Naive thymus-derived CD4-positive, alpha-beta T cell (primary cell): ENCODE measurements at regions not wholly inside any gene's neighbourhood (a gene's known extent, or its start where the extent isn't known, plus 50 kb on each side); places are given as distances from the start of the nearest gene placed in this dataset.

ENCODE experiments used
- ATAC-seq: fragments of 150-1000 bp; cut with Tn5 transposase; 2 replicates; pipeline ENCODE4 v1.10.0; 2021; ENCODE audit warnings: mild to moderate bottlenecking, moderate library complexity
- CTCF ChIA-PET: fragments of 350-600 bp; sonication (Branson Sonifier 250); formaldehyde crosslinking; loops from one replicate; lab custom pipeline; 2021; ENCODE audit warnings: antibody characterized with exemption; lab: Charles Lee
- POLR2A ChIA-PET: fragments of 350-600 bp; sonication (Branson Sonifier 250); formaldehyde crosslinking; loops from one replicate; lab custom pipeline; 2021; ENCODE audit warnings: antibody characterized with exemption, inconsistent platforms; lab: Charles Lee
- DNase-seq, 9 donors: peaks; one replicate each; pipeline versions ENCODE4 v3.0.0 to v3.0.0-alpha.2; 2020 to 2022; ENCODE audit warnings: mixed read lengths in 1 of 9
- H3K27ac ChIP-seq: one replicate; pipeline ENCODE4 v1.7.0; 2013; ENCODE audit warnings: mild to moderate bottlenecking, low read depth, low read length, moderate library complexity
- H3K27me3 ChIP-seq, 2 donors: one replicate each; pipeline ENCODE4 v1.7.0; 2013; ENCODE audit warnings: low read length in 2 of 2, mild to moderate bottlenecking in 2 of 2, moderate library complexity in 2 of 2; ENCODE audit not compliant: control insufficient read depth in 2 of 2, insufficient read depth in 2 of 2
- H3K36me3 ChIP-seq, 3 experiments: 1 replicate in 2 of 3; 2 replicates in 1 of 3; pipeline ENCODE4 v1.7.0; 2013; ENCODE audit warnings: low read length in 3 of 3, mild to moderate bottlenecking in 3 of 3, moderate library complexity in 1 of 3; ENCODE audit not compliant: insufficient read depth in 3 of 3, control insufficient read depth in 2 of 3
- H3K4me1 ChIP-seq, 2 donors: one replicate each; pipeline ENCODE4 v1.7.0; 2013; ENCODE audit warnings: low read length in 2 of 2, mild to moderate bottlenecking in 2 of 2, moderate library complexity in 1 of 2; ENCODE audit not compliant: control insufficient read depth in 2 of 2, insufficient read depth in 2 of 2
- H3K4me3 ChIP-seq: 2 replicates; pipeline ENCODE4 v1.7.0; 2013; ENCODE audit warnings: mild to moderate bottlenecking, low read length
- H3K9me3 ChIP-seq, 3 experiments: 1 replicate in 2 of 3; 2 replicates in 1 of 3; pipeline ENCODE4 v1.7.0; 2013; ENCODE audit warnings: low read length in 3 of 3; ENCODE audit not compliant: control insufficient read depth in 2 of 3
- H3K27ac Mint-ChIP-seq, 9 donors: one replicate each; pipeline ENCODE4 v1.8.0; 2020 to 2022; ENCODE audit warnings: mixed read lengths in 9 of 9, mild to moderate bottlenecking in 8 of 9, moderate library complexity in 5 of 9, inconsistent platforms in 2 of 9
- H3K27me3 Mint-ChIP-seq, 5 donors: one replicate each; pipeline ENCODE4 v1.8.0; 2021 to 2022; ENCODE audit warnings: mixed read lengths in 5 of 5, mild to moderate bottlenecking in 1 of 5
- H3K36me3 Mint-ChIP-seq, 5 donors: one replicate each; pipeline ENCODE4 v1.8.0; 2020 to 2022; ENCODE audit warnings: mixed read lengths in 5 of 5, mild to moderate bottlenecking in 3 of 5, inconsistent platforms in 1 of 5
- H3K4me1 Mint-ChIP-seq, 7 donors: one replicate each; pipeline ENCODE4 v1.8.0; 2020 to 2022; ENCODE audit warnings: mixed read lengths in 7 of 7, mild to moderate bottlenecking in 3 of 7, inconsistent platforms in 1 of 7
- H3K4me3 Mint-ChIP-seq, 10 donors: one replicate each; pipeline ENCODE4 v1.8.0; 2020 to 2022; ENCODE audit warnings: mild to moderate bottlenecking in 10 of 10, mixed read lengths in 10 of 10, moderate library complexity in 6 of 10, inconsistent platforms in 2 of 10
- H3K9me3 Mint-ChIP-seq, 11 donors: one replicate each; pipeline ENCODE4 v1.8.0; 2020 to 2022; ENCODE audit warnings: mixed read lengths in 11 of 11, mild to moderate bottlenecking in 4 of 11, inconsistent platforms in 1 of 11, moderate library complexity in 1 of 11
- intact Hi-C, 2 donors: fragments of 100-400 bp; cut with micrococcal nuclease; formaldehyde crosslinking; loops; one replicate each; pipeline ENCODE4 v1.15.1; 2023

- no peak overlapping the region for H3K27ac ChIP-seq
- no peaks in the 10 kb centered on the region for H3K27me3 ChIP-seq
- H3K4me1 Mint-ChIP-seq = no peaks in the 10 kb centered on the region
- no peak for DNase-seq
- peaks cover 0 to 8% (median 0%) of the 10 kb centered on the region in 5 donors for H3K27me3 Mint-ChIP-seq
- H3K4me3 Mint-ChIP-seq = no peak overlapping the region
- H3K9me3 Mint-ChIP-seq = no peaks in the 10 kb centered on the region
- intact Hi-C loops = no loop called here
- CTCF ChIA-PET = no interaction called here
- no peak for ATAC-seq
- POLR2A ChIA-PET = no interaction called here
- H3K36me3 Mint-ChIP-seq = no peaks in the 10 kb centered on the region
- no peak overlapping the region for H3K4me3 ChIP-seq
- no peaks in the 10 kb centered on the region for H3K36me3 ChIP-seq
- no peaks in the 10 kb centered on the region for H3K4me1 ChIP-seq
- H3K27ac Mint-ChIP-seq = no peak overlapping the region
- H3K9me3 ChIP-seq = no peaks in the 10 kb centered on the region
Measured at GRCh38 chr6:144893680-144894151, 608.6 kb downstream of the UTRN start.

- Mint-ChIP-seq H3K27me3 (peaks cover 0 to 5% (median 0%) of the 10 kb centered on the region in 5 donors), H3K9me3 (no peaks in the 10 kb centered on the region), H3K4me3 (no peak overlapping the region), H3K36me3 (no peaks in the 10 kb centered on the region), H3K4me1 (no peaks in the 10 kb centered on the region), H3K27ac (no peak overlapping the region)
- DNase-seq (no peak), ATAC-seq (no peak)
- no peaks in the 10 kb centered on the region for H3K9me3 ChIP-seq
- ChIA-PET POLR2A (no interaction called here), CTCF (no interaction called here)
- H3K4me3 ChIP-seq = no peak overlapping the region
- no peak overlapping the region for H3K27ac ChIP-seq
- no peaks in the 10 kb centered on the region for H3K4me1 ChIP-seq
- intact Hi-C loops = no loop called here
- H3K36me3 ChIP-seq = no peaks in the 10 kb centered on the region
- H3K27me3 ChIP-seq = no peaks in the 10 kb centered on the region
Measured at GRCh38 chr6:144894240-144894639, 609.1 kb downstream of the UTRN start.

DNA sequence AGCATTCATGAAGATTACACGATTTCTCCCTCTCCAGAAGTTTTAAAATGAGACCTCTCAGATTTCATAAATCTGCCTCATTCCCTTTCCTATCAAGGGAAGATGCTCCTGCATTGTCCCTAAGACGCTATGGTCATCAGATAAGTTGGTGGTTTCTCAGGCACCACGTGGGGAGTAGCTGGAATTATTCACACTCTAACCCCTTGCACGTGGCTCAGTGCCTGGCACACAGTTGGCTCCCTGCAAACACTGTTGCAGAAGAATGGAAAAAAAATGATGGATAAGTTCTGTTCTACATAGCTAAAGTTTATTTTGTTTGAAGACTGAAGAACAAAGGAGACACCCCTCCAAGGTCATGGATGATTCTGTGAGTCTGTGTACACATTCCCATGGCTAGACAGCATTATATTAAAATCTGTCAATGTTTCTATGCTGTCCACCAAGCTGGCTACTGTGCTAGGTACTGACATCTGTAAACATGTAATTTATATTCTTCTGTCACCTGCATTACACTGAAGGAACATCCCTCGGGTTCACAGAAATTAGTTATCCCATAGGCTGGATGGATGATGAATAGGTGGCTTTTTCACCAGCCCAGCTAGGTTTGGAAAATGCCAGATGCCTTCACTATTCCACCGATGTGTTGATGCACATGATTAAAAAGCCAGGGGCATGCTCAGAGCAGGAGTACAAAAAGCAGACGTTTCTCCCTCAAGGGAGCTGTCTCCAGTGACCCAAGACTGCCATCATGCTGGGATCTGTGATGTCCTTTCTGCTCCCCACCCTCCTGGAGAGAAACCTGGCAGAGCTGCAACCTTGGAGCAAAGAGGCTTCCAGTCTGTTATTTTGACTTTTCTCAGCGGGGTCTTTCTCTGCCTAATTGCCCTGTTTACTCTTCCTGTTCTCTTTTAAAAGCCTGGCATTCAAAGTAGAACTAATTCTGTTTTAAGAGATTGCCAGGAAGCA is 610.5 kb downstream of the UTRN start:
- intact Hi-C loops = no loop called here
- Mint-ChIP-seq H3K27me3 (peaks cover 0 to 5% (median 0%) of the 10 kb centered on the region in 5 donors), H3K4me3 (no peak overlapping the region), H3K27ac (no peak overlapping the region), H3K36me3 (no peaks in the 10 kb centered on the region), H3K4me1 (no peaks in the 10 kb centered on the region), H3K9me3 (no peaks in the 10 kb centered on the region)
- ChIA-PET CTCF (no interaction called here), POLR2A (no interaction called here)
- Histone ChIP-seq H3K4me3 (no peak overlapping the region), H3K9me3 (no peaks in the 10 kb centered on the region), H3K27me3 (no peaks in the 10 kb centered on the region), H3K4me1 (no peaks in the 10 kb centered on the region), H3K27ac (no peak overlapping the region), H3K36me3 (no peaks in the 10 kb centered on the region)
- DNase-seq (no peak), ATAC-seq (no peak)

DNA sequence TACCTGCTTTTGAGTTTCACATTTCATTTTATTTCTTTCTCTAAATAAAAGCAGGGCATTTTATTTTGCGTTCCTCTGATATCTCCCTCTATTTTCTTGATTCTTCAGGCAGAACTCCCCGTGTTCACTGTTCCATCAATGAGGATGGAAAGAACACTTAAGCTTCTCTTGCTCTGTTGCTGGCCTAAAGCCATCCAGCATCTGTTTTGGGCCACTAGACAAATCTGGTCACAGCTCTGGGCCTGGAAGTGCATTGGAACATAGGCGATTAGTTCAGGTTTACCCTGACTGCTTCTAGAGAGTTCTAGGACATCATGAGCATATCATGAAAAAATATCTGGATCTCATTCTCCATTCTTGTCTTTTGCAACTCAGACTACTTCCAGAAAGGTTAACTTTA is 611.2 kb downstream of the UTRN start:
- H3K4me3 Mint-ChIP-seq = no peak overlapping the region
- peaks cover 0 to 10% (median 0%) of the 10 kb centered on the region in 5 donors for H3K27me3 Mint-ChIP-seq
- H3K9me3 Mint-ChIP-seq = peaks cover 0 to 3% (median 0%) of the 10 kb centered on the region in 11 donors
- POLR2A ChIA-PET = no interaction called here
- H3K27ac ChIP-seq = no peak overlapping the region
- H3K4me3 ChIP-seq = no peak overlapping the region
- H3K27ac Mint-ChIP-seq = no peak overlapping the region
- no peak for DNase-seq
- intact Hi-C loops = no loop called here
- CTCF ChIA-PET = no interaction called here
- H3K36me3 Mint-ChIP-seq = no peaks in the 10 kb centered on the region
- peaks cover 0 to under 1% (median 0%) of the 10 kb centered on the region in 3 experiments for H3K9me3 ChIP-seq
- H3K4me1 ChIP-seq = no peaks in the 10 kb centered on the region
- H3K36me3 ChIP-seq = no peaks in the 10 kb centered on the region
- no peaks in the 10 kb centered on the region for H3K27me3 ChIP-seq
- H3K4me1 Mint-ChIP-seq = no peaks in the 10 kb centered on the region
- ATAC-seq = no peak

DNA sequence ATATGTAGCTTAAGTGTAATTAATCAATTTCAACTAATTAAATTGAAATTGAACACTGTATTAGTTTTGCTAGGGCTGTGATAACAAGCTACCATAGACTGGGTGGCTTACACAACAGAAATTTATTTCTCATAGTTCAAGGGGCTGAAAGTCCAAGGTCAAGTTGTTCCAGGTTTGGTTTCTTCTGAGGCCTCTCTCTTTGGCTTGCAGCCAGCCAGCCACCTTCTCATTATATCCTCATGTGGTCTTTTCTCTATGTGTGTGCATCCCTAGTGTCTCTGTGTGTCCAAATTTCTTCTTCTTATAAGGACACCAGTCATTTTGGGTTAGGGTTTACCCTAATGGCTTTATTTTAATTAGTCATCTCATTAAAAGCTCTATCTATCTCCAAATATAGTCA is 611.7 kb downstream of the UTRN start:
- Histone ChIP-seq H3K27ac (no peak overlapping the region), H3K4me1 (no peaks in the 10 kb centered on the region), H3K4me3 (no peak overlapping the region), H3K27me3 (no peaks in the 10 kb centered on the region), H3K36me3 (no peaks in the 10 kb centered on the region), H3K9me3 (peaks cover 0 to 4% (median 0%) of the 10 kb centered on the region in 3 experiments)
- no peaks in the 10 kb centered on the region for H3K4me1 Mint-ChIP-seq
- no peak overlapping the region for H3K4me3 Mint-ChIP-seq
- peaks cover 0 to 14% (median 0%) of the 10 kb centered on the region in 5 donors for H3K27me3 Mint-ChIP-seq
- no peak overlapping the region for H3K27ac Mint-ChIP-seq
- ChIA-PET CTCF (no interaction called here), POLR2A (no interaction called here)
- ATAC-seq (no peak), DNase-seq (no peak)
- H3K9me3 Mint-ChIP-seq = peaks cover 0 to 9% (median 2%) of the 10 kb centered on the region in 11 donors
- no peaks in the 10 kb centered on the region for H3K36me3 Mint-ChIP-seq
- intact Hi-C loops = no loop called here

- no peak for DNase-seq
- Mint-ChIP-seq H3K27ac (no peak overlapping the region), H3K4me1 (no peaks in the 10 kb centered on the region), H3K4me3 (no peak overlapping the region), H3K9me3 (peaks cover 0 to 15% (median 3%) of the 10 kb centered on the region in 11 donors), H3K27me3 (peaks cover 0 to 15% (median 1%) of the 10 kb centered on the region in 5 donors), H3K36me3 (no peaks in the 10 kb centered on the region)
- ChIA-PET POLR2A (no interaction called here), CTCF (no interaction called here)
- H3K36me3 ChIP-seq = no peaks in the 10 kb centered on the region
- H3K27me3 ChIP-seq = no peaks in the 10 kb centered on the region
- H3K4me1 ChIP-seq = no peaks in the 10 kb centered on the region
- H3K4me3 ChIP-seq = no peak overlapping the region
- peaks cover 0 to 4% (median 0%) of the 10 kb centered on the region in 3 experiments for H3K9me3 ChIP-seq
- intact Hi-C loops = no loop called here
- ATAC-seq = no peak
- no peak overlapping the region for H3K27ac ChIP-seq
Measured at GRCh38 chr6:144897441-144897921, 612.3 kb downstream of the UTRN start.
